CD4-positive, alpha-beta memory T cell (primary cell): ENCODE measurements at regions not wholly inside any gene's neighbourhood (a gene's known extent, or its start where the extent isn't known, plus 50 kb on each side); places are given as distances from the start of the nearest gene placed in this dataset.
"Not testable (repeated sequence)": the region's sequence is repeated elsewhere in the genome, so short reads cannot be mapped to it uniquely, and the experiment has no call there.

Source experiments
- CTCF ChIA-PET: fragments of 350-600 bp; sonication (Branson Sonifier 250); formaldehyde crosslinking; loops from one replicate; lab custom pipeline; 2021; ENCODE audit warnings: inconsistent platforms; ENCODE audit not compliant: partially characterized antibody; lab: Charles Lee
- POLR2A ChIA-PET: fragments of 350-600 bp; sonication (Branson Sonifier 250); formaldehyde crosslinking; loops from one replicate; lab custom pipeline; 2021; ENCODE audit not compliant: partially characterized antibody; lab: Charles Lee
- DNase-seq, 5 donors: peaks; one replicate each; pipeline versions ENCODE4 v3.0.0 to v3.0.0-alpha.2; 2020 to 2022; ENCODE audit warnings: mixed read lengths in 1 of 5
- H3K27ac ChIP-seq: one replicate; pipeline ENCODE4 v1.7.0; 2013; ENCODE audit warnings: low read depth, low read length
- H3K27me3 ChIP-seq: 2 replicates; pipeline ENCODE4 v1.7.0; 2013; ENCODE audit warnings: mild to moderate bottlenecking, low read length, moderate library complexity; ENCODE audit not compliant: insufficient read depth
- H3K36me3 ChIP-seq: 2 replicates; pipeline ENCODE4 v1.7.0; 2013; ENCODE audit warnings: mild to moderate bottlenecking, low read length, moderate library complexity; ENCODE audit not compliant: insufficient read depth
- H3K4me1 ChIP-seq: 2 replicates; pipeline ENCODE4 v1.7.0; 2013; ENCODE audit warnings: mild to moderate bottlenecking, low read length, moderate library complexity; ENCODE audit not compliant: insufficient read depth
- H3K4me3 ChIP-seq, 2 donors: one replicate each; pipeline ENCODE4 v1.7.0; 2013; ENCODE audit warnings: low read length in 2 of 2, mild to moderate bottlenecking in 1 of 2
- H3K9me3 ChIP-seq, 2 donors: one replicate each; pipeline ENCODE4 v1.7.0; 2013; ENCODE audit warnings: low read length in 2 of 2, control low read depth in 1 of 2; ENCODE audit not compliant: control insufficient read depth in 1 of 2
- H3K27ac Mint-ChIP-seq, 7 donors: one replicate each; pipeline ENCODE4 v1.8.0; 2020 to 2021; ENCODE audit warnings: mixed read lengths in 7 of 7, mild to moderate bottlenecking in 6 of 7, inconsistent platforms in 3 of 7, moderate library complexity in 3 of 7
- H3K27me3 Mint-ChIP-seq, 2 donors: one replicate each; pipeline ENCODE4 v1.8.0; 2020 to 2021; ENCODE audit warnings: mixed read lengths in 2 of 2
- H3K36me3 Mint-ChIP-seq, 2 donors: one replicate each; pipeline ENCODE4 v1.8.0; 2020 to 2021; ENCODE audit warnings: mixed read lengths in 2 of 2, inconsistent platforms in 1 of 2, mild to moderate bottlenecking in 1 of 2
- H3K4me1 Mint-ChIP-seq, 4 donors: one replicate each; pipeline ENCODE4 v1.8.0; 2020 to 2021; ENCODE audit warnings: mixed read lengths in 4 of 4, mild to moderate bottlenecking in 1 of 4
- H3K4me3 Mint-ChIP-seq, 8 donors: one replicate each; pipeline ENCODE4 v1.8.0; 2020 to 2021; ENCODE audit warnings: mixed read lengths in 8 of 8, mild to moderate bottlenecking in 7 of 8, moderate library complexity in 6 of 8, inconsistent platforms in 3 of 8
- H3K9me3 Mint-ChIP-seq, 8 donors: one replicate each; pipeline ENCODE4 v1.8.0; 2020 to 2021; ENCODE audit warnings: mixed read lengths in 8 of 8, mild to moderate bottlenecking in 5 of 8, inconsistent platforms in 3 of 8, moderate library complexity in 1 of 8
- intact Hi-C: fragments of 100-400 bp; cut with micrococcal nuclease; formaldehyde crosslinking; loops from one replicate; pipeline ENCODE4 v1.15.1; 2023

DNA sequence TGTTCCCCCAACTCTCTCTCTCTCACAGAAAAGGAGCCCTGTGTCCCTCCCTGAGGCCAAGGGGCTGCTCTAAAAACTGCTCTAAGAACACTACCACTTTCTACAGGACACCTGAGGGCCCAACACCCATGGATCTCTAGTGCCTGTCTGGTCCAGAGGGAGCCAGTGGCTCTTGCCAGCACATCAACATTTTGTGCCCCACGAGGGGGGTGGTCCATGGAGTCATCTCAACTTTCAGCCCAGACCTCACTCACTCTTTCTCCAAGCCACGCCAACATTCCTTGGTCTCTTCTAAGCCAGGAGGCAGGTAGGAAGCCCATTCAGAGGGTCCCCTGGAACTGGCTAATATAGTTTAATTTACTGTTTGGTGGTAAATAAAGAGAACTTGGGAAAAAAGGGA, 469.0 kb upstream of the ZNG1F start:
- H3K27me3 Mint-ChIP-seq, DNase-seq, H3K4me3 ChIP-seq, intact Hi-C loops, CTCF ChIA-PET, H3K4me1 ChIP-seq, POLR2A ChIA-PET, H3K36me3 ChIP-seq, H3K9me3 Mint-ChIP-seq, H3K4me3 Mint-ChIP-seq, H3K36me3 Mint-ChIP-seq, H3K9me3 ChIP-seq, H3K27ac Mint-ChIP-seq, H3K27ac ChIP-seq, H3K4me1 Mint-ChIP-seq, H3K27me3 ChIP-seq: not testable (repeated sequence)

DNA sequence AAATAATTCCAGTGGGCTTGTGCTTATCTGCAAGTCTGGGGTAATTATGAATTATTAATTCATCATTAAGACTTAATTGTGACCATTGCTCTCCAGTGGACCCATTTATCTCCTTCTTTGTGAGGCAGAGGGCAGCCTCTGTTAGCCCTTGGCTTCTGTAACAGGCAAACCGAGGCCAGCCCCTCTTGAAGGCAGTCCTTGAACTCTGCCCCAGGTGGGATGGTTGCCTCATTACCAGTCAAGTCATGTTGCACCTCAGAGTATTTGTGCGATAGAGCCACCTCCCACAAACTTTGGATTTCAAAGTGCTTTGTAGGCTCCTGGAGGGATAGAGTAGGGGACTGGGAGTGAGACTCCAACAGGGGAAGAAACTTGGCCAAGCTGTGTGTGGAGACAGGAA, 468.0 kb upstream of the ZNG1F start:
- H3K27ac ChIP-seq, CTCF ChIA-PET, intact Hi-C loops, H3K4me1 ChIP-seq, H3K4me3 ChIP-seq, H3K4me1 Mint-ChIP-seq, POLR2A ChIA-PET, H3K9me3 Mint-ChIP-seq, H3K27ac Mint-ChIP-seq, H3K9me3 ChIP-seq, H3K36me3 ChIP-seq, H3K36me3 Mint-ChIP-seq, H3K27me3 Mint-ChIP-seq, H3K4me3 Mint-ChIP-seq, H3K27me3 ChIP-seq, DNase-seq: not testable (repeated sequence)

DNA sequence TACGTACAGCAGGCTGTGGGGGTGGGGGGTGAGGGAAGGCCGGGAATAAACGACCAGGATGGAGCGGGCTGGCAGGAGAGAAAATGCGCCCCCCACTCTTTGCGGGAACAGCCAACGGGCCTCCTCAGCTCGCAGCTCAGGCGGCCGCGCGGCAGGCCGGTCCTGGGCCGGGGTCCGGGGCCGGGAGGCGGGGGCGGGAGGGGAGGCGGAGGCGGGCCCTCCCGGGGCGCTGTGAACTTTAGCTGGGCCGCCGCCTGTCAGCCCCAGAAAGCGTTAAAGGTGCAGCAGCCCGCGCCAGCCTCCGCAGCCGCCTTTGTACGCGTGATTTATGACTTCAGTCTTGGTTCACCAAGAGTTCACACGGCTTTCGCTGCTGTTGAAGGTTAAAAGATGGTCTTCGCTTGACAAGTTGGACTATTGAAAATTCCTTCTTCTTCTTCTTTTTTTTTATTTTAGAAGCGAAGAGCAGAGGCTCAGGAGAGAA, 466.0 kb upstream of the ZNG1F start:
- H3K9me3 Mint-ChIP-seq, H3K4me3 Mint-ChIP-seq, CTCF ChIA-PET: not testable (repeated sequence)

DNA sequence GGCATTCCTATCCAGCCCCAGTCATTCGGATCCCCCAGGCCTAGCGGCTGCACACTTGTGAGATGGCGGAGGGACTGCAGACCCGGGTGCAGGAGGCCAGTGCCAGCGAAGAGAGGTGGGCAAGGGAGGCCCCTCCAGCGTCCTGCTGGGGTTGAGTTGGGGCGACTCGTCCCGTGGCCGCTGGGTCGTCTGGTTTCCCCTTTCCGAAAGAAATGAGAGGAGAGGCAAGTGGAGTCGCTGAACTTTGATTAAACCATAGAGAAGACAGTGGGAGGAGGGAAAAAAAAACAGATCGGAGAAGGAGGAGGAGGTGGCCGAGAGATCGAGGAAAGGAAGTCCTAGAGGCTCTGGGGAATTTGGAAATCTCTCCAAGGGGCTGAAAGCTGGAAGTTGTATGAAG, 465.2 kb upstream of the ZNG1F start:
- H3K27ac ChIP-seq, H3K27me3 ChIP-seq, H3K27me3 Mint-ChIP-seq, H3K9me3 Mint-ChIP-seq, DNase-seq, H3K9me3 ChIP-seq, H3K36me3 Mint-ChIP-seq, CTCF ChIA-PET, POLR2A ChIA-PET, H3K4me1 ChIP-seq, intact Hi-C loops, H3K4me1 Mint-ChIP-seq, H3K27ac Mint-ChIP-seq, H3K36me3 ChIP-seq, H3K4me3 ChIP-seq: not testable (repeated sequence)
- H3K4me3 Mint-ChIP-seq = peak overlapping the region in 2 of 8 donors; percentile 24 to 31

More for the DNA sequence above, 466.0 kb upstream of the ZNG1F start:
- H3K36me3 Mint-ChIP-seq, intact Hi-C loops, H3K27me3 Mint-ChIP-seq, H3K4me3 ChIP-seq, H3K27me3 ChIP-seq, H3K4me1 ChIP-seq, H3K9me3 ChIP-seq, H3K27ac ChIP-seq, POLR2A ChIA-PET, DNase-seq, H3K36me3 ChIP-seq, H3K27ac Mint-ChIP-seq, H3K4me1 Mint-ChIP-seq: not testable (repeated sequence)

DNA sequence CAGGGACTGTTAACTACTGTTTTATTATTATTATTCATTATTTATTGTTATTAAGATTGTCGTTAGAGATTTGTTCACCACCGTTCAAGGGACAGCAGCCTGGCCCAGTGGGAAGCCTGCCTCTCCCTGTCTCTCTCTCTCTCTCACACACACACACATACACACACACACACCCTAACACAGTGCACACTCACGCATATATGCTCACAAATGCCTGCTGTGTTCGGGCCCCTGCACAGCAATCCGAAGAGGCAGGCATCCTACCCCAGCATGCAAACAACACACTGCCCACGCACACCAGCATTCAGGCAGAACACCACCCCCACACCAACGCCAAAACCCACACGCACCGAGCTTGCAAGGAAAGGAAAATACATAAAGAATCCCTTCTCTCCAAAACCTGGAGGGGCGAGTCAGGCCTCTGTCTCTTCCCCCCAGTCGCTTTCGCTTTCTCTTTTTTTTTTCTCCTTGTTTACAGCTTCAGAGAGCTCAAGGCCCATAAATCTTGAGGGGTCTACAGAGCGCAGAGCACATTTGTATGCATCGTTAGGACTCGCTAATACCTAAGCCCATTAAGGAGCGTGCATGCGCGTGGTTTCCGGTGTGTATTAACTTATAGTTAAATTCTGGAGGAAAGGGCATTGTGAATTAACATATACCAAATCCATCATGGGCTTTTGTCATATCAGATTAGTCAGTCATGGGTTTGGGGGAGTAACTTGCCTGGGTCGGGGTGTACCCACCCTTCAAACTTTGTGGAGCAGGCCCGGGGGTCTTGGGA, 464.6 kb upstream of the ZNG1F start:
- H3K9me3 ChIP-seq, H3K27me3 ChIP-seq, H3K36me3 Mint-ChIP-seq, POLR2A ChIA-PET, H3K4me1 Mint-ChIP-seq, CTCF ChIA-PET, H3K4me1 ChIP-seq, H3K36me3 ChIP-seq, H3K9me3 Mint-ChIP-seq, H3K27ac ChIP-seq, H3K27ac Mint-ChIP-seq, intact Hi-C loops, DNase-seq, H3K27me3 Mint-ChIP-seq, H3K4me3 ChIP-seq: not testable (repeated sequence)
- peak overlapping the region in 3 of 8 donors; percentile 7 to 46 (median 46) for H3K4me3 Mint-ChIP-seq

DNA sequence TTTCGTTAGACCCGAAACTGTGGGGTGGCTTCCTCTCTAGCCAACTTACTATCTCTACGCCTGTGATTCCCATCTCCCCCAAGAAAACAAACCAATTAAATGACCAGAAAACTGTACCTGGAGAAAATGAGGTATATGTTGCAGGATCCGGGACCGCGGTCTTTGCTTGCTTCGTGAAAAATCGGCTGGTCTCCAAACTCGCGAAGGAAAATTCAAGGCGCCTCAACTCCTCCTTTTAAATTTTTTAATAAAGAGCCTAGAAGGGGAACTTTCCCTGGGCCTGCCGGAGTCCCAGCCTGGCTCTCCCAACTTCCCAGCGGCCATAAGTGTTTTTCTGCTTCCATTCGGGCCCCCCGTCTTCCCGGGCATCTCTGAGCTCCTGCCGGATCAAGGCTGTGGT, 463.7 kb upstream of the ZNG1F start:
- H3K9me3 Mint-ChIP-seq, H3K36me3 ChIP-seq, H3K4me3 ChIP-seq, H3K4me1 Mint-ChIP-seq, H3K9me3 ChIP-seq, DNase-seq, H3K27ac ChIP-seq, H3K27me3 Mint-ChIP-seq, H3K4me1 ChIP-seq, CTCF ChIA-PET, H3K36me3 Mint-ChIP-seq, POLR2A ChIA-PET, H3K27ac Mint-ChIP-seq, H3K27me3 ChIP-seq, H3K4me3 Mint-ChIP-seq, intact Hi-C loops: not testable (repeated sequence)

DNA sequence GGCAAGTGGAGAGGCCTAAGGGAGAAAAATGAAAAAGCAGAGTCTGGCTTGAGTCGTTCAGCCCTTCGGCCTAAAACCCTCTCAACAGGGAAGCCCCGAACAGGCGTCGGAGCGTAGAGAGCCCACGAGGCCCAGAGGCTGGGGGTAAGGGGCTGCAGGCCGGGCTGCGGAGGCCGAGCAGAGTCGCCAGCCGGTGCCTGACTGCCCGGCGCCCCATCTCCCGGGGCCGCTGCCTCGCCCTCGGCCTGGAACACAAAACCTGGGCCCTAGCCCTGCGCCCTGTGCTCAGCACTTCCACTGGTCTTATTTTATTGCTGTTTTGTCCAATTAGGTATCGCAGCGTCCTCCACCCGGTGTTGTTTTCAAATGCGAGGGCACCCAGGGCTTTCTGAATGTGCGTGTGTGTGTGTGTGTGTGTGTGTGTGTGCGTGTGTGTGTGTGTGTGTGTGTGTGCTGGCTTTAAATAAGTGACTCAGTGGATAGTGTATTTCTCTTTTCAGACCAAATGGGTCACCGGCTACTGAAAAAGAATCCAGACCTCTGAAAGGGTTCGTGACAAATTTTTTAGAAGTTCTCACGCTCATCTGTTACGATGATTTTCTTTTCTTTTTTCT, 463.1 kb upstream of the ZNG1F start:
- H3K27me3 Mint-ChIP-seq, H3K36me3 ChIP-seq, H3K36me3 Mint-ChIP-seq, H3K4me3 Mint-ChIP-seq, intact Hi-C loops, CTCF ChIA-PET, H3K9me3 ChIP-seq, POLR2A ChIA-PET, H3K27ac Mint-ChIP-seq, H3K4me1 ChIP-seq, H3K9me3 Mint-ChIP-seq, H3K27me3 ChIP-seq, DNase-seq, H3K4me3 ChIP-seq, H3K4me1 Mint-ChIP-seq, H3K27ac ChIP-seq: not testable (repeated sequence)
